HUES64 (cell line): ENCODE measurements at regions not wholly inside any gene's neighbourhood (a gene's known extent, or its start where the extent isn't known, plus 50 kb on each side); places are given as distances from the start of the nearest gene placed in this dataset.

Experiments used
- H3K27ac ChIP-seq: 2 replicates; pipeline ENCODE4 v1.7.0; 2013; ENCODE audit warnings: low read depth, low read length, inconsistent platforms
- H3K27me3 ChIP-seq: 2 replicates; pipeline ENCODE4 v1.6.1; 2013; ENCODE audit warnings: mild to moderate bottlenecking, low read length; ENCODE audit not compliant: insufficient read depth
- H3K36me3 ChIP-seq: 2 replicates; pipeline ENCODE4 v1.6.1; 2013; ENCODE audit warnings: mild to moderate bottlenecking, low read length; ENCODE audit not compliant: insufficient read depth
- H3K4me1 ChIP-seq: 2 replicates; pipeline ENCODE4 v1.6.1; 2013; ENCODE audit warnings: mild to moderate bottlenecking, low read length, moderate library complexity; ENCODE audit not compliant: insufficient read depth
- H3K4me3 ChIP-seq: 2 replicates; pipeline ENCODE4 v1.5.1; 2013; ENCODE audit warnings: mild to moderate bottlenecking, low read length, moderate library complexity
- H3K9ac ChIP-seq: 2 replicates; pipeline ENCODE4 v1.6.1; 2013; ENCODE audit warnings: mild to moderate bottlenecking, low read depth, low read length
- H3K9me3 ChIP-seq: 2 replicates; pipeline ENCODE4 v1.6.1; 2013; ENCODE audit warnings: low read depth, low read length; ENCODE audit not compliant: insufficient read depth
- WGBS: fragments of 150-250, 120-280 bp; methylation state at CpG from one replicate; pipeline ENCODE4 v1.1.7; 2013; ENCODE audit warnings: missing lambda C conversion rate; 5-methylcytosine and 5-hydroxymethylcytosine counted together

GRCh38 chrX:18010253-18010652 is 149.2 kb upstream of the RAI2 start:
- no peak overlapping the region for H3K4me3 ChIP-seq
- H3K9ac ChIP-seq, result no peak overlapping the region
- H3K27ac ChIP-seq, result no peak overlapping the region
- 97% methylated on average over 4 of the region's 4 CpGs for WGBS
- no peaks in the 10 kb centered on the region for H3K9me3 ChIP-seq
- no peaks in the 10 kb centered on the region for H3K27me3 ChIP-seq
- no peaks in the 10 kb centered on the region for H3K36me3 ChIP-seq
- H3K4me1 ChIP-seq, result no peaks in the 10 kb centered on the region; the same call in 1 of the 2 replicates

- no peak overlapping the region for H3K9ac ChIP-seq
- H3K9me3 ChIP-seq, result no peaks in the 10 kb centered on the region
- H3K4me1 ChIP-seq, result no peaks in the 10 kb centered on the region; the same call in 1 of the 2 replicates
- no peak overlapping the region for H3K27ac ChIP-seq
- H3K27me3 ChIP-seq, result no peaks in the 10 kb centered on the region
- H3K4me3 ChIP-seq, result no peak overlapping the region
- H3K36me3 ChIP-seq, result no peaks in the 10 kb centered on the region
- no CpG with 5 or more reads among the region's 5 CpGs for WGBS
Observed at GRCh38 chrX:18003876-18004275, 142.8 kb upstream of the RAI2 start.

GRCh38 chrX:18002791-18003190 is 141.7 kb upstream of the RAI2 start:
- H3K27ac ChIP-seq, result no peak overlapping the region
- no peak overlapping the region for H3K9ac ChIP-seq
- 89% methylated on average over 3 of the region's 3 CpGs for WGBS
- no peak overlapping the region for H3K4me3 ChIP-seq
- no peaks in the 10 kb centered on the region for H3K27me3 ChIP-seq
- H3K9me3 ChIP-seq, result no peaks in the 10 kb centered on the region
- no peaks in the 10 kb centered on the region; the same call in 1 of the 2 replicates for H3K4me1 ChIP-seq
- no peaks in the 10 kb centered on the region for H3K36me3 ChIP-seq

- no peak overlapping the region for H3K9ac ChIP-seq
- no peak overlapping the region for H3K4me3 ChIP-seq
- H3K27me3 ChIP-seq, result no peaks in the 10 kb centered on the region
- no peaks in the 10 kb centered on the region for H3K36me3 ChIP-seq
- H3K9me3 ChIP-seq, result no peaks in the 10 kb centered on the region
- 95% methylated on average over 2 of the region's 2 CpGs for WGBS
- H3K27ac ChIP-seq, result no peak overlapping the region
- no peaks in the 10 kb centered on the region for H3K4me1 ChIP-seq
Observed at GRCh38 chrX:17994429-17994828, 133.3 kb upstream of the RAI2 start.

- Histone ChIP-seq H3K27me3 (no peaks in the 10 kb centered on the region), H3K27ac (no peak overlapping the region), H3K4me1 (no peaks in the 10 kb centered on the region), H3K9ac (no peak overlapping the region), H3K4me3 (no peak overlapping the region), H3K9me3 (no peaks in the 10 kb centered on the region), H3K36me3 (no peaks in the 10 kb centered on the region)
- 87% methylated on average over 3 of the region's 3 CpGs for WGBS
Observed at GRCh38 chrX:17993062-17993461, 132.0 kb upstream of the RAI2 start.

- no peaks in the 10 kb centered on the region for H3K4me1 ChIP-seq
- no peaks in the 10 kb centered on the region for H3K27me3 ChIP-seq
- no peak overlapping the region for H3K27ac ChIP-seq
- H3K4me3 ChIP-seq, result no peak overlapping the region
- H3K9me3 ChIP-seq, result no peaks in the 10 kb centered on the region
- H3K9ac ChIP-seq, result no peak overlapping the region
- WGBS, result 100% methylated on average over 1 of the region's 1 CpG
- H3K36me3 ChIP-seq, result no peaks in the 10 kb centered on the region
Observed at GRCh38 chrX:17990532-17990931, 129.4 kb upstream of the RAI2 start.

- WGBS, result no CpG with 5 or more reads among the region's 2 CpGs
- no peak overlapping the region for H3K4me3 ChIP-seq
- no peaks in the 10 kb centered on the region for H3K9me3 ChIP-seq
- no peak overlapping the region for H3K9ac ChIP-seq
- no peaks in the 10 kb centered on the region for H3K36me3 ChIP-seq
- H3K4me1 ChIP-seq, result no peaks in the 10 kb centered on the region
- no peak overlapping the region for H3K27ac ChIP-seq
- no peaks in the 10 kb centered on the region for H3K27me3 ChIP-seq
Observed at GRCh38 chrX:17987783-17988182, 126.7 kb upstream of the RAI2 start.

- WGBS, result 87% methylated on average over 3 of the region's 3 CpGs
- Histone ChIP-seq H3K36me3 (no peaks in the 10 kb centered on the region), H3K4me1 (no peaks in the 10 kb centered on the region), H3K27ac (no peak overlapping the region), H3K4me3 (no peak overlapping the region), H3K9me3 (no peaks in the 10 kb centered on the region), H3K27me3 (no peaks in the 10 kb centered on the region), H3K9ac (no peak overlapping the region)
Observed at GRCh38 chrX:17986977-17987376, 125.9 kb upstream of the RAI2 start.

- H3K36me3 ChIP-seq, result no peaks in the 10 kb centered on the region
- H3K4me3 ChIP-seq, result no peak overlapping the region
- H3K27ac ChIP-seq, result no peak overlapping the region
- no peaks in the 10 kb centered on the region for H3K4me1 ChIP-seq
- H3K9me3 ChIP-seq, result no peaks in the 10 kb centered on the region
- H3K9ac ChIP-seq, result no peak overlapping the region
- H3K27me3 ChIP-seq, result no peaks in the 10 kb centered on the region
- 95% methylated on average over 5 of the region's 5 CpGs for WGBS
Observed at GRCh38 chrX:17986440-17986839, 125.3 kb upstream of the RAI2 start.

- Histone ChIP-seq H3K27me3 (no peaks in the 10 kb centered on the region), H3K9me3 (no peaks in the 10 kb centered on the region), H3K36me3 (no peaks in the 10 kb centered on the region), H3K9ac (no peak overlapping the region), H3K4me1 (no peaks in the 10 kb centered on the region), H3K27ac (no peak overlapping the region), H3K4me3 (no peak overlapping the region)
- WGBS, result 98% methylated on average over 5 of the region's 5 CpGs
Observed at GRCh38 chrX:17984415-17984814, 123.3 kb upstream of the RAI2 start.

- Histone ChIP-seq H3K27ac (no peak overlapping the region), H3K9me3 (no peaks in the 10 kb centered on the region), H3K27me3 (no peaks in the 10 kb centered on the region), H3K9ac (no peak overlapping the region), H3K36me3 (no peaks in the 10 kb centered on the region), H3K4me3 (no peak overlapping the region), H3K4me1 (no peaks in the 10 kb centered on the region)
- WGBS, result 75% methylated on average over 1 of the region's 1 CpG
Observed at GRCh38 chrX:17983389-17983788, 122.3 kb upstream of the RAI2 start.

GRCh38 chrX:17977696-17978095 is 116.6 kb upstream of the RAI2 start:
- WGBS, result 90% methylated on average over 3 of the region's 3 CpGs
- Histone ChIP-seq H3K9ac (no peak overlapping the region), H3K9me3 (no peaks in the 10 kb centered on the region), H3K36me3 (no peaks in the 10 kb centered on the region), H3K4me3 (no peak overlapping the region), H3K27me3 (no peaks in the 10 kb centered on the region), H3K27ac (no peak overlapping the region), H3K4me1 (no peaks in the 10 kb centered on the region)
